ENCODE measurements at regions not wholly inside any gene's neighbourhood (a gene's known extent, or its start where the extent isn't known, plus 50 kb on each side); places are given as distances from the start of the nearest gene placed in this dataset.
"Not testable (repeated sequence)": the region's sequence is repeated elsewhere in the genome, so short reads cannot be mapped to it uniquely, and the experiment has no call there.

DNA sequence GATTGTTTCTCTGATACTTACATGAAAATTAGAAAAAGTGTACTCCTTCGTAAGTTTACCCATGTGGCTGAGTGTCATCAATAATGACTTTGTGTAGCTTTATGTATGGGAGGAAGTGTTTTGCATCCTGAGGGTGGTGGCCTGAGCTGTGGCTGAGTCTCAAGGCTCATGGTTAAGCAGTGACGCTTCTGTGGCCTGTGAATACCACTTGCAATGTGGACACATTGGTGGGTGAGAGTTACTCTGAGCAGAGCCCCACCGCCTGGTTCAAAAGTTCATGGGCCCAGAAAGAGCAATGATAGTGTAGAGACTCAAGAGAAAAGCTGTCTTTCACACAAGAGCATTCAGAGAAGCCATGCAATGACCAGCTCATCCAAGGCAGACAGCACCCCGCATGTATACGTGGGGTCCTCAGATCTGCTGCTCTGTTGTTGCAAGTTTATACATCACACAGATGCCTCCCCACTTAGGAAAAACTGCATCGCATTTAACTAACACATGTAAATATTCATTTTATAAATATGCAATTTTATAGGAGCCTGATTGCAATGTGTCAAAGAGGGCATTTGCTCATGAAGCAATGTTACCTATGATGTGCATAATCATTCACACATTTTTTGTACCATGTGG, 55.1 kb upstream of the FRMD6 start:
- DNase-seq: no peak

DNA sequence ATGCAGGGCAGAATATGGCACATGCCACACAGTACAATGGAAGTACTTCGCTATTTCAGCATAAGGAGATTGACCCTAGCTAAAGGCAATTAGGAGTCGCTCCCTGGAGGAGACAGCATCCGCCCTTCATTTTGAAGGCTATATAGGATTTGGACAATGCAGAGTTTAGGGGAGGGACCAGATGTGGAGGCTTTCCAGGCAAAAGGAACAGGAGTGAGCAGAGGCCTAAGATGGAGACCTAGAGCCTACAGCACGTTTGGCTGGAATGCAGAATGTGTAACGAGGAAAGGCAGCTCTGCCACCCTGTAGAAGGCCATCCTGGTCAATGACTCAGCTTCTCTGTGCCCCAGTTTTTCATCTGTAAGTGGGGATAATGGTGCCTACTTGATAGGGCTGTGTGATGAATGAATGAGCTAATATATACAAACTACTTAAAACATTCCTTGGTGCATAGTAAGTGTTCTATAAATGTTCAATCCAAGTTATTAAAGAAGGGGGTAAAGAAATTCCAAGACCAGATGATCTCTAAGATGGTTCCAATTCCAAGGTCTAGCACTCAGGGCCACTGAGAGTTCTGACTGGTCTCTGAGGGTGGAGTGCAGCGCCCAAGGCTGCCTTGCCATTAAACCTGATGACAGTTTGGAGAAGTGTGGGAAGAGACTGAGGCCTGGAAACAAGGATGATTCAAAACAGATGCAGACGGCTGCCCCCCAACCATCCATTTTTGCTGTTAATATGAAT, 54.3 kb upstream of the FRMD6 start:
- DNase-seq: no peak

DNA sequence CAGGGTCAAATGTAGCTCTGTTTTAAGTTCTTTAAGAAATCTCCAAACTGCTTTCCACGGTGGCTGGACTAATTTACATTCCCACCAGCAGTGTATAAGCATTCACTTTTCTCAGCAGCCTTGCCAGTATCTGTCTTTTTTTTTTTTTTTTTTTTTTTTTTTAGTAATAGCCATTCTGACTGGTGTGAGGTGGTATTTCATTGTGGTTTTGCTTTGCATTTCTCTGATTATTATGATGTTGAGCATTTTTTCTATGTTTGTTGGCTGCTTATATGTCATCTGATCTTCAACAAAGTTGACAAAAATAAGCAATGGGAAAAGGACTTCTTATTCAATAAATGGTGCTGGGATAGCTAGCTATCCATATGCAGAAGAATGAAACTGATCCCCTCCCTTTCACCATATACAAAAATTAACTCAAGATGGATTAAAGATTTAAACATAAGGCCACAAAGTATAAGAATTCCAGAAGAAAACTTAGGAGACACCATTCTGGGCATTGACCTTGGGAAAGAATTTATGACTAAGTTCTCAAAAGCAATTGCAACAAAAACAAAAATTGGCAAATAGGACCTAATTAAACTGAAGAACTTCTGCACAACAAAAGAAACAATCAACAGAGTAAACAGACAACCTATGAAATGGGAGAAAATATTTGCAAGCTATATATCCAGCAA, 52.6 kb upstream of the FRMD6 start:
- DNase-seq: not testable (repeated sequence)

DNA sequence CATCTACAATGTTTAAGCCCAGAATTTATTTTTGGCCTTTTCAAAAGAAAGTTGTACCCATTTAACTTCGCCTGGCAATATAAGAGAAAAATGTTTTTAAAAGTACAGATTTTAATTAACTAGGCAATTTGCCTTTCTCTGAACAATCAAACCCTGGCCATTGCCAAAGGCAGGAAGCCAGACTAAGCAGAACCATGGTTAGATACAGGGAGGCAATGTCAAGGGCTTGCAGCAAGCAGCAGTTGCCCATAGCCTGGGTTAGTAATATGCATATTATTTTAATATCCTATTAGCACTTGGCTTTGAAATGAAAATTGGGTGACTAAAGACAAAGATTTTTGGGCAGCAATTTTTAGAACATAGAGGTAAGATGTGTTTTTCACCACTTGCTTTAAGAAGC, 51.1 kb upstream of the FRMD6 start:
- no peak for DNase-seq
